ENCODE measurements at regions not wholly inside any gene's neighbourhood (a gene's known extent, or its start where the extent isn't known, plus 50 kb on each side); places are given as distances from the start of the nearest gene placed in this dataset.

GRCh38 chr2:139643139-139643538, 862.9 kb upstream of the NXPH2 start:
- TF ChIP-seq CTCF (IDR thresholded peaks at IDR 0.05), result no peak
- TF ChIP-seq EP300 (IDR thresholded peaks at IDR 0.05), result no peak
